GM06990 (cell line): ENCODE measurements at regions not wholly inside any gene's neighbourhood (a gene's known extent, or its start where the extent isn't known, plus 50 kb on each side); places are given as distances from the start of the nearest gene placed in this dataset.
"Not testable (repeated sequence)": the region's sequence is repeated elsewhere in the genome, so short reads cannot be mapped to it uniquely, and the experiment has no call there.

ENCODE experiments used
- DNase-seq: peaks from one replicate; pipeline ENCODE4 v3.0.0-alpha.2; 2011; ENCODE audit not compliant: insufficient read length; ENCODE audit errors: extremely low read depth
- H3K27me3 ChIP-seq: replicated peaks from 2 replicates; pipeline ENCODE4 v1.6.0; 2011; ENCODE audit warnings: low read length; ENCODE audit not compliant: control insufficient read depth, insufficient read depth
- H3K36me3 ChIP-seq: 2 replicates; pipeline ENCODE4 v1.5.1; 2011; ENCODE audit warnings: low read length; ENCODE audit not compliant: control insufficient read depth, insufficient read depth
- H3K4me3 ChIP-seq: replicated peaks from 2 replicates; pipeline ENCODE4 v1.5.1; 2011; ENCODE audit warnings: low read depth, mild to moderate bottlenecking, control low read depth, low read length
- CTCF ChIP-seq: IDR thresholded peaks from 2 replicates; pipeline ENCODE4 v1.5.1; 2011; ENCODE audit warnings: low read length, control low read depth, mild to moderate bottlenecking, inconsistent platforms; ENCODE audit not compliant: insufficient read depth, poor library complexity, severe bottlenecking

GRCh38 chr6:16898640-16899396 is 137.6 kb upstream of the ATXN1 start:
- Histone ChIP-seq H3K36me3 (no peaks in the 10 kb centered on the region), H3K27me3 (no peaks in the 10 kb centered on the region), H3K4me3 (no peak overlapping the region)
- no peak for DNase-seq
- TF ChIP-seq CTCF, result no peak

- no peak for TF ChIP-seq CTCF
- H3K4me3 ChIP-seq, result no peak overlapping the region
- no peaks in the 10 kb centered on the region for H3K27me3 ChIP-seq
- DNase-seq, result no peak
- H3K36me3 ChIP-seq, result no peaks in the 10 kb centered on the region
Observed at GRCh38 chr6:16897669-16898068, 136.4 kb upstream of the ATXN1 start.

GRCh38 chr6:16894301-16894700 is 133.0 kb upstream of the ATXN1 start:
- Histone ChIP-seq H3K4me3 (no peak overlapping the region), H3K36me3 (no peaks in the 10 kb centered on the region), H3K27me3 (no peaks in the 10 kb centered on the region)
- no peak for TF ChIP-seq CTCF
- no peak for DNase-seq

- H3K27me3 ChIP-seq, H3K36me3 ChIP-seq, DNase-seq, H3K4me3 ChIP-seq: not testable (repeated sequence)
Observed at GRCh38 chr6:16891110-16891509, 129.8 kb upstream of the ATXN1 start.

GRCh38 chr6:16885411-16886160 is 124.3 kb upstream of the ATXN1 start:
- no peak overlapping the region for H3K4me3 ChIP-seq
- no peak for TF ChIP-seq CTCF
- DNase-seq, result no peak
- no peaks in the 10 kb centered on the region for H3K27me3 ChIP-seq
- no peaks in the 10 kb centered on the region for H3K36me3 ChIP-seq

GRCh38 chr6:16884526-16884925 is 123.3 kb upstream of the ATXN1 start:
- no peaks in the 10 kb centered on the region for H3K36me3 ChIP-seq
- TF ChIP-seq CTCF, result no peak
- H3K4me3 ChIP-seq, result no peak overlapping the region
- no peak for DNase-seq
- H3K27me3 ChIP-seq, result no peaks in the 10 kb centered on the region
